Activated CD8-positive, alpha-beta memory T cell treated with anti-CD3 and anti-CD28 coated beads for 36 hours (primary cell): ENCODE measurements at regions not wholly inside any gene's neighbourhood (a gene's known extent, or its start where the extent isn't known, plus 50 kb on each side); places are given as distances from the start of the nearest gene placed in this dataset.

Experiments
- CTCF ChIA-PET: fragments of 350-600 bp; sonication (Branson Sonifier 250); formaldehyde crosslinking; loops from one replicate; lab custom pipeline; 2021; ENCODE audit warnings: antibody characterized with exemption; lab: Charles Lee
- POLR2A ChIA-PET: fragments of 350-600 bp; sonication (Branson Sonifier 250); formaldehyde crosslinking; loops from one replicate; lab custom pipeline; 2021; ENCODE audit warnings: antibody characterized with exemption; lab: Charles Lee

- CTCF ChIA-PET = no interaction called here
- POLR2A ChIA-PET = interaction anchor here (0.7 kb wide), 1 partner anchor 12 kb away, joined by 3 read pairs; no protein-coding TSS in a partner anchor
Observed at GRCh38 chr6:87791485-87791884, 89.5 kb upstream of the AKIRIN2 start.

GRCh38 chr6:87791029-87791428, 89.0 kb upstream of the AKIRIN2 start:
- POLR2A ChIA-PET = no interaction called here
- CTCF ChIA-PET = no interaction called here

- ChIA-PET POLR2A (no interaction called here), CTCF (no interaction called here)
Observed at GRCh38 chr6:87789900-87790290, 87.9 kb upstream of the AKIRIN2 start.

GRCh38 chr6:87789198-87789899, 87.3 kb upstream of the AKIRIN2 start:
- ChIA-PET CTCF (no interaction called here), POLR2A (no interaction called here)

GRCh38 chr6:87788141-87788540, 86.1 kb upstream of the AKIRIN2 start:
- CTCF ChIA-PET = no interaction called here
- POLR2A ChIA-PET = interaction anchor here (0.6 kb wide), 1 partner anchor 109 kb away, joined by 8 read pairs; no protein-coding TSS in a partner anchor

GRCh38 chr6:87785229-87785862, 83.3 kb upstream of the AKIRIN2 start:
- CTCF ChIA-PET = no interaction called here
- POLR2A ChIA-PET = no interaction called here

- ChIA-PET POLR2A (no interaction called here), CTCF (no interaction called here)
Observed at GRCh38 chr6:87784690-87785089, 82.7 kb upstream of the AKIRIN2 start.

- ChIA-PET CTCF (no interaction called here), POLR2A (no interaction called here)
Observed at GRCh38 chr6:87784051-87784450, 82.0 kb upstream of the AKIRIN2 start.

- ChIA-PET CTCF (no interaction called here), POLR2A (no interaction called here)
Observed at GRCh38 chr6:87779542-87779941, 77.5 kb upstream of the AKIRIN2 start.

GRCh38 chr6:87772597-87773530, 70.8 kb upstream of the AKIRIN2 start:
- CTCF ChIA-PET = no interaction called here

GRCh38 chr6:87767478-87767877, 65.4 kb upstream of the AKIRIN2 start:
- ChIA-PET POLR2A (no interaction called here), CTCF (no interaction called here)

More at GRCh38 chr6:87772597-87773530, 70.8 kb upstream of the AKIRIN2 start:
- POLR2A ChIA-PET = no interaction called here

GRCh38 chr6:87766211-87766610, 64.2 kb upstream of the AKIRIN2 start:
- POLR2A ChIA-PET = no interaction called here

GRCh38 chr6:87763901-87764300, 61.9 kb upstream of the AKIRIN2 start:
- POLR2A ChIA-PET = no interaction called here
- CTCF ChIA-PET = no interaction called here

More at GRCh38 chr6:87766211-87766610, 64.2 kb upstream of the AKIRIN2 start:
- CTCF ChIA-PET = no interaction called here

- ChIA-PET CTCF (interaction anchor here (0.7 kb wide), 1 partner anchor 24 kb away, joined by 3 read pairs; no protein-coding TSS in a partner anchor), POLR2A (no interaction called here)
Observed at GRCh38 chr6:87763276-87763675, 61.2 kb upstream of the AKIRIN2 start.

- ChIA-PET POLR2A (no interaction called here), CTCF (no interaction called here)
Observed at GRCh38 chr6:87762116-87762515, 60.1 kb upstream of the AKIRIN2 start.

GRCh38 chr6:87757792-87758191, 55.8 kb upstream of the AKIRIN2 start:
- ChIA-PET POLR2A (no interaction called here), CTCF (no interaction called here)

- ChIA-PET CTCF (interaction anchor here (0.6 to 1.4 kb wide), 2 partner anchors 55 to 78 kb away, joined by 3 to 4 read pairs; partner anchors contain the start of gene AKIRIN2), POLR2A (interaction anchor here (0.6 to 1.1 kb wide), 2 partner anchors 30 to 57 kb away, joined by 3 to 6 read pairs; no protein-coding TSS in a partner anchor)
Observed at GRCh38 chr6:87756858-87757257, 54.8 kb upstream of the AKIRIN2 start.

- CTCF ChIA-PET = interaction anchor here (0.6 to 1.4 kb wide), 2 partner anchors 54 to 77 kb away, joined by 3 to 4 read pairs; partner anchors contain the start of gene AKIRIN2
- POLR2A ChIA-PET = interaction anchor here (1.1 kb wide), 1 partner anchor 56 kb away, joined by 6 read pairs; no protein-coding TSS in a partner anchor
Observed at GRCh38 chr6:87755708-87756671, 54.0 kb upstream of the AKIRIN2 start.
